ENCODE measurements at regions not wholly inside any gene's neighbourhood (a gene's known extent, or its start where the extent isn't known, plus 50 kb on each side); places are given as distances from the start of the nearest gene placed in this dataset.

DNA sequence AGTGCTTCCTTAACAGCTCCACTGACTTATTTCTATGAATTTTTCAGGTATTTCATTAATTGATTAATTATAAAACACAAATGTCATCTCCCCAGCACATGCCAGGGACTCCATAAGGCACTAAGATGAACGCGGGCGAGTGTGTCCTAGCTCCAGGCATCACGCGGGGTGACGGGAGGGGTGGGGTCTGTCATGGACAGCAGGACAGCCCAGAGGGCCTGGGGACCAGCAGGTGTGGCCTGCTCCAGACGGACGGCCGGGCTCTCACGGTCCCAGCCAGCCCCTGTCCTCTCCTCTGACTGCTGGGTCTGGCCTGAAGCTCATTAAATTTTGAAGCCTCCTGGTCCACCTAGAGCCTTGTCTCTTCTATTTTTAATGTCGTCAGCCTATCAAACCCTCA, 531.1 kb downstream of the BRD1 start:
- no peak overlapping the region for H3K27ac ChIP-seq
- TF ChIP-seq, protein P1, sequence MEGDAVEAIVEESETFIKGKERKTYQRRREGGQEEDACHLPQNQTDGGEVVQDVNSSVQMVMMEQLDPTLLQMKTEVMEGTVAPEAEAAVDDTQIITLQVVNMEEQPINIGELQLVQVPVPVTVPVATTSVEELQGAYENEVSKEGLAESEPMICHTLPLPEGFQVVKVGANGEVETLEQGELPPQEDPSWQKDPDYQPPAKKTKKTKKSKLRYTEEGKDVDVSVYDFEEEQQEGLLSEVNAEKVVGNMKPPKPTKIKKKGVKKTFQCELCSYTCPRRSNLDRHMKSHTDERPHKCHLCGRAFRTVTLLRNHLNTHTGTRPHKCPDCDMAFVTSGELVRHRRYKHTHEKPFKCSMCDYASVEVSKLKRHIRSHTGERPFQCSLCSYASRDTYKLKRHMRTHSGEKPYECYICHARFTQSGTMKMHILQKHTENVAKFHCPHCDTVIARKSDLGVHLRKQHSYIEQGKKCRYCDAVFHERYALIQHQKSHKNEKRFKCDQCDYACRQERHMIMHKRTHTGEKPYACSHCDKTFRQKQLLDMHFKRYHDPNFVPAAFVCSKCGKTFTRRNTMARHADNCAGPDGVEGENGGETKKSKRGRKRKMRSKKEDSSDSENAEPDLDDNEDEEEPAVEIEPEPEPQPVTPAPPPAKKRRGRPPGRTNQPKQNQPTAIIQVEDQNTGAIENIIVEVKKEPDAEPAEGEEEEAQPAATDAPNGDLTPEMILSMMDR (IDR thresholded peaks at IDR 0.05), result no peak
- no peak for TF ChIP-seq ZFX (IDR thresholded peaks at IDR 0.05; ENCODE audit: borderline replicate concordance)

DNA sequence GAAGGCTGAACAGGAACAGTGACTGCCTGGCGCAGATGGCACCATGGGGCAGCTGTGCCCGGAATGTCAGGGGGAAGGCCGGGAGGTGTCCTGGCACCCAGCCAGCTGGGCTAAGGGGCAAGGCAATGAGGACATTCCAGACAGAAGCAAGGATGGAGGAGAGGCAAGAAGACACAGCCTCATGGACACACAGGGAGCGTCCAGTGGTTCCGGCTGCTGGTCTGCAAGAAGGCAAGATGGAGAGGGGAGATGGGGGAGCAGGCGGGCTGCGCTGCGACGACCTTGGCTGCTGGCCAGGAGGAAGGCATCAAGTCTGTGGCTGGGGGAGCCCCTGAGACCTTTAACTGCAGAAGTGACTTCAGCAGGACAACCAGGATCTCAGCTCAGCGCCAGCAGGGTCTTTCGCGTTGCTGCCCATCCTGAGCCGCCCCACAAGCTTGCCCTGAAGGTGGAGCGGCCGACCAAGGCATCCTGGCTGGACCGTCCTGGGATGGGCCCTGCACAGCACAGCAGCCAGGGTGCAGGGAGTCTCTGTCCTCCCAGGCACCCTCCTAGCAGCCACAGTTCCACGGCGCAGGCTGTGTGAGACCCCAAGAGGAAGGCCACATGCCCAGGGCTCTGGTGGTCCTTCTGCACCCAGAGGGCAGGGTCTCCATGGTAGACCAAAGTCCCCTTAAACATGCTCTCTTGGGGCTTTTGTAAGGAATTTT, 531.7 kb downstream of the BRD1 start:
- TF ChIP-seq, protein P1 (IDR thresholded peaks at IDR 0.05), result no peak
- no peak for TF ChIP-seq ZFX (IDR thresholded peaks at IDR 0.05; ENCODE audit: borderline replicate concordance)

DNA sequence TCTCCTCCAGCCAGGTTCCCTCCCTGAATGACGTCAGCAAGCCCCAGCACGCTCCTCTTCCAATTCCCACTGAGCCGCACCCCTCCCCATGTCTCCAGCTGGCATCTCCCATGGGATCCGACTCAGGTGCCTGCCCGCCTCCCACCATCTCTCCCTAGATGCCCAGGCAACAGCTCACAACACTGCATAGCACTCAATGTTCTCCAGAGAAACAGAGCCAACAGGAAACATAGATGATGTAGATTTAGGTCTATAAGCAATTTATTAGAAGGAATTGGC, 532.3 kb downstream of the BRD1 start:
- no peak overlapping the region for H3K27ac ChIP-seq
- TF ChIP-seq, protein P1 (IDR thresholded peaks at IDR 0.05), result no peak
- no peak for TF ChIP-seq ZFX (IDR thresholded peaks at IDR 0.05; ENCODE audit: borderline replicate concordance)

More for the DNA sequence above, 531.7 kb downstream of the BRD1 start:
- no peak overlapping the region for H3K27ac ChIP-seq

DNA sequence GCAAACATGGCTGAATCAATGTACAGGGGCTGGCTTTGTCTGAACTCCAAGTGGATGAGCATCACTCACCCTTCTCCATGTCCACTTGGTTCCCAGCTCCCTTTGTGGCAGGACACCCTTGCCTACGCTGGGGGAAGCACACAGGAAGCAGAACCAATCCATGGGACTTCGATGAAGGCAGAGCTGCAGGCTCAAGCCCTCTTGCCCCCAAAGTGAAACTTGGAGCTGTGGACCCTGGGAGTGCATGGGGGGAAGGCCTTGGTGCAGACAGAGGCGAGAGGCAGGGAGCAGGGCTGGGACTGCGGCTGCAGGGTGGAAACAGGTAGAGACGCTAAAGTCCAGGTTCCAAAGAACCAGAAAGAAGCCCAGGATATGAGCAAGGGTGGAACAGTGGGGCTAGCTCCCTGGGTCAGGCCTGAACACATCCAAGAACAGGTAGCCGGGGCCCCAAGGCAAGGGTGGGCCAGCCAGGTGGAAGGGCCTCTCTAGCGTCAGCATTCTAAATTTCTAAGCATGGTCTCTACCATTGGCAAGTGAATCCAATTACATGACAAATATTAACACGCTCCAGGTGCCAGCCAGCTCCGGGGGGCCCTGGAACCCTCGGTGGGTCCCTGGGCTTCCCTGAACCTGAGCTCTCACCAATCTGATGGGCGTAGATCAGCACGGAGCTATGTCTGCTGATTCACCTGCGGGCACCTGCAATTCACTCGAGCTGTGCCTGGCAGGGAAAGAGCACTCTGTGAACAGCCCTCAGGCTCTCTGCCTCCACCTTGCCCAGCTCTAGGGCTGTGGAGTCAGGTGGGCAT, 532.8 kb downstream of the BRD1 start:
- no peak for TF ChIP-seq ZFX (IDR thresholded peaks at IDR 0.05; ENCODE audit: borderline replicate concordance)
- TF ChIP-seq, protein P1 (IDR thresholded peaks at IDR 0.05), result no peak
- H3K27ac ChIP-seq, result no peak overlapping the region

DNA sequence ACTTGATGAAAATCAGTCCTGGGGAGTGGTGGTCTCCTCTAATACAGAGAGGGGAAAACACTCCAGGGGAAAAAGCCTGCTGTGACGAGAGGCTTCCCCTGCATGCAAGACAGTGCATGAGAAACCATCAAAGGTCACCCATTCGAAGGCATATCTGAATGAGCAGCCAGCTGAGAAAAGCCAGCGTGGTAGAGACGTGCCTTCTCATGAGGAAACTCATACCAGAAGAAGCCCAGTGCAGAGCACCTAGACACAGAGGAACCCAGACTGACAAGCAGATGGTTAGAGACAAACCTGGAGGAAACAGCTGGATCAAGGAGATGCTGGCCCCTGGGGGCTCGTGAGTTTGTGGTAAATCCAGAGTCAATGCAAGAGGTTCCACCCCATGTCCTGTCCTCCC, 534.8 kb downstream of the BRD1 start:
- no peak overlapping the region for H3K27ac ChIP-seq
- TF ChIP-seq, protein P1 (IDR thresholded peaks at IDR 0.05), result no peak
- TF ChIP-seq ZFX (IDR thresholded peaks at IDR 0.05; ENCODE audit: borderline replicate concordance), result no peak

DNA sequence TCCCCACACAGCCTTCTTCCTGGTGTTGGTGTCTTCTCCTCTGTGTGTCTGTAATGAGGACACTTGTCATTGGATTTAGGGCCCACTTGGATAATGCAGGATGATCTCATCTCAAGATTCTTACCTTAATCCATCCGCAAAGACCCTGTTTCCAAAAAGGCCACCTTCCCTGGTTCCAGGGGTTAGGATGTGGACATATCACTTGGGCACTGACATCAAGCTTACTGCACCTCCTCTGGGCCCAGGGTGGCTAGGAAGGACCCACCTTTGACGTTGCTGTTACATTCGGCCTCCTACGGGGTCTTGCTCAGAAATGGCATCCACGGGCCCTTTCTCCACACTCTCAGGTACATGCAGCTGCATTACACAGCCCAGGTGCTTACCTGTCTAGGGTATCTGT, 535.9 kb downstream of the BRD1 start:
- no peak overlapping the region for H3K27ac ChIP-seq
- TF ChIP-seq, protein P1 (IDR thresholded peaks at IDR 0.05), result no peak
- TF ChIP-seq ZFX (IDR thresholded peaks at IDR 0.05; ENCODE audit: borderline replicate concordance), result no peak

DNA sequence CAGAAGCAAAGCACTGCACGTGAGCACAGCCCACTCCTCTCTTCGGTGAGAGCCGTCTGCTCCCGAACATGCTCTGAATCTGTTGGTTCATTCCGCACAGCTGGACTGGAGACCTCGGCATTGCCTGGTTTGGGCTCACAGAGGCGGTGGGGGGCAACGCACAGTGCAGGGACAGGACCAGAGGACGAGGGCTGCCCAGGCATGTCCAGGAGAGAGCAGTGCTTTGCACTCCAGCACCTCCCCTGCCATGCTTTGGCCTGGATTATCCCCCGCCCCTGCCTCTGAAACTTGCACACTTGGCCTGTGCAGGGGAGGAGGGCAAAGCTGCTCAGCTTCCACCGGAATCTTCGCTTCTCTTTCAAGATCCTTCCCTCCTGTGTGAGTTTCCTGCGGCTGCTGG, 536.5 kb downstream of the BRD1 start:
- TF ChIP-seq ZFX (IDR thresholded peaks at IDR 0.05; ENCODE audit: borderline replicate concordance), result no peak
- TF ChIP-seq, protein P1 (IDR thresholded peaks at IDR 0.05), result no peak
- no peak overlapping the region for H3K27ac ChIP-seq
